HG02938 (cell line): ENCODE measurements at regions not wholly inside any gene's neighbourhood (a gene's known extent, or its start where the extent isn't known, plus 50 kb on each side); places are given as distances from the start of the nearest gene placed in this dataset.
"Not testable (repeated sequence)": the region's sequence is repeated elsewhere in the genome, so short reads cannot be mapped to it uniquely, and the experiment has no call there.

Experiments
- ATAC-seq: cut with Tn5 transposase; IDR thresholded peaks from one replicate; pipeline ENCODE4 v1.9.1; 2021; ENCODE audit warnings: mild to moderate bottlenecking, moderate library complexity; ENCODE audit not compliant: unreplicated experiment

DNA sequence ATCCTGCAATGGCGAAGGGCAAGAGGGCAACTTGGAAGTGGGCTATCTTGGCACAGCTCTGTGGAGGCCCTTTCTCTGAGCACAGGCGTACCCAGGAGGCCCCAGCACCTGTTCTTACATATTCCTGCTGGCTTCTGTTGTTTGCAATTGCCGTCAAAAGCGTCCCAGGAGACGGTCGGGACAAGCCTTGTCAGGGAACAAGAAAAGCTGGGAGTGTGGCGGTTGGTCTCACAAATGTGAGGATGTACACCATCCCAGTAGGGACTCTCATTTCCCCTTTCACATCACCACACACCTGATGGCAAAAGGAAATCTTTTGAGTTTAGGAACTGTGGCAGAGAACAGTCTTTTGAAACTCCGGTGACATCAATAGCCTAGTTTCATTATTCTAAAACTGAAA lies 94.7 kb upstream of the EFEMP1 start:
- no peak for ATAC-seq

DNA sequence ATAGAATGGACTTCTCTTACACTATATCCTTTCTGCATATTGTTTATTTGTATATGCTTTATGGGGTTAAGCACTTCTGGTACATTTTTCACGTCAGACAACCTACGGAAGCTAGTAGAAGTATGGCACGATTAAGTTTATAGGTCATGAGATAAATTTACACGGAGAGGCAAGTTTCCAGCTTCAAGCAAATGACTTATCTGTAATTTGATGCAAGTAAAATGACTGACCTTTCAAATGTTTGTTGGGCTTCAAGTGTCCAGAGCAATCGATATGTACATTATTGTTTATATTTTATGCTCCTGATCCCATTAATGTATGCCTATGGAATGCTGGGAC lies 97.5 kb upstream of the EFEMP1 start:
- no peak for ATAC-seq

- no peak for ATAC-seq
These were observed 98.0 kb upstream of the EFEMP1 start for GRCh38 chr2:56021579-56021978.

- ATAC-seq, result no peak
These were observed 102.0 kb upstream of the EFEMP1 start for GRCh38 chr2:56025469-56026193.

- ATAC-seq, result no peak
These were observed 103.2 kb upstream of the EFEMP1 start for GRCh38 chr2:56026828-56027227.

- ATAC-seq, result no peak
These were observed 106.5 kb upstream of the EFEMP1 start for GRCh38 chr2:56030062-56030461.

DNA sequence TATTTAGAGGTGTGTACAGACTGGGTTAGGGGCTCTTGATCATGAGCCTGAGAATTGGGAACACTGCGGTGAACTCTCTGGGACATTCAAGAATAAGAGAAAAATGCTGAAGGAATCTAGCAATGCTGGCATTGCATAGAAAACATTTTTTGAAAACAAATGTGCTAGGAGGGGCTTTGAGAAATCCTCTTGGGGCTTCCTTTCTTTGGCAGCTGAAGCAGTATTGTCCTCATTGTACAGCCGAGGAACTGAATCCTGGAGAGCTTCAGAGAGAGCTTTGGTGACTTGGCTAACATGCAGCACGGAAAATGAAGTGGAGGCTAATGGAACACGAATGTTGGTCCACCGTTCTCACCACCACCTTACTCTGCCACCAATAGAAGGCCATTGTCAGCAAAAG lies 107.3 kb upstream of the EFEMP1 start:
- ATAC-seq, result no peak

DNA sequence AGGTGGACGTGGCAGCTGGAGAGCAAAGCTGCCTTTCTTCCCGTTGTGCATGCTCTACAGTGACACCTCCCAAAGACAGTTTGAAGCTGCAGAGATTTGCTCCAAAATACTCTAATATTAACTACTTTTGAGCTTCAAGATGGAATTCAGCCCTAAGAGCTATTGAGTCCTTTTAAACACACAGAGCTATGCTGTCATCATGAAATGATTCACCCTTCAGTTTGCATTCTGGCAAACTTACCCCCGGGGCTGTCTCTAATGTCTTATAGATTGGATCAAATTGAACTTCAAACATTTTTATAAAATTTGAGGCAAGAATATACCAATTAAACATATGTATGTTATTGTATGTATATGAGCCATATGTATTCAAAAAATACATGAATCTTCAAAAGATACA lies 110.7 kb upstream of the EFEMP1 start:
- no peak for ATAC-seq

GRCh38 chr2:56040189-56040588 lies 116.6 kb upstream of the EFEMP1 start:
- no peak for ATAC-seq

DNA sequence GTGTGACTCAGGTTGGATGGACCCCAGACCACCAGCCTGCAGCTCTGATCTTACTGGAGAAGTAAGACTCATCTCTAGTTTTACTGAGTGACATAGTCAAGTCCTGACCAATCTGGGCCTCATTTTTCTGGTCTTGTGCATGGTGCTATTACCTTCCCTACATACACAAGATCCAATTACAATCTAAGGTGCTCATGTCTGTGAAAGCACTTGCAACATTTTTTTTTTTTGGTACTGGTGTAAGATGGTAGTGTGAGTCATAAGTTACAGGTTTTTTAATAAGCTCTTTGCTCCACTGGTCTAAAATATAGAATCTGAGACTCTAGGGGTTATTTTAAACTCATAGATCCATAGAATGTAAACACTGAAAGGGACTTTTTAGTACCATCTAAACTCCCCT lies 117.3 kb upstream of the EFEMP1 start:
- no peak for ATAC-seq

- no peak for ATAC-seq
These were observed 123.6 kb upstream of the EFEMP1 start for GRCh38 chr2:56047136-56047535.

DNA sequence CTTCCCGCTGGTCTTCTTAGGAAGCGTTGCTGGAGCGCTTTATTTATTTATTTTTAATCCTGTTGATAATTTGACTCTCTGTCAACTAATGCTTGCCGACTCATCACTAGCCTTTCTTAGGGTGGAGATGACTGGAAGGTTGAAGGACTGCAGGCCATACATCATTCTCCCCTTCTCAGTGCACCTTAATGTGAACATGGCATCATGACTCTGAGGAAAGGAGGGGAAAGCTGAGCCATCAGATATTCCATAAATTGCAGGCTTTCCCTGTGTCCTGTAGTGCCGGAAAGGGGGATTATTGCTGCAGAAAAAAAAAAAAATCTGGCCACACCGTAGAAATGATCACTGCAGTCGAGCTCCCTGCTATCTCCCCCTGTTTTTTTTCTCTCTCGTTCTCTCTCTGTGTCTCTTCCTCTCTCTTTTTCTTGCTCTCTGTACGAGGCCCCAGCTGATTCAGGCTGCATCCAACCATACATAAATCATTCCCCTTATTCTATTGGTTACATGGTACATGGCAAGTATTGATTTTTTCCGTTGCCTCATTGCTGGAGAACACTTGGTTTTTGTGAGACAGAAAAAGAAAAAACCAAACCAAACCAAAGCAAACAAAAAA lies 125.8 kb upstream of the EFEMP1 start:
- ATAC-seq, result no peak

DNA sequence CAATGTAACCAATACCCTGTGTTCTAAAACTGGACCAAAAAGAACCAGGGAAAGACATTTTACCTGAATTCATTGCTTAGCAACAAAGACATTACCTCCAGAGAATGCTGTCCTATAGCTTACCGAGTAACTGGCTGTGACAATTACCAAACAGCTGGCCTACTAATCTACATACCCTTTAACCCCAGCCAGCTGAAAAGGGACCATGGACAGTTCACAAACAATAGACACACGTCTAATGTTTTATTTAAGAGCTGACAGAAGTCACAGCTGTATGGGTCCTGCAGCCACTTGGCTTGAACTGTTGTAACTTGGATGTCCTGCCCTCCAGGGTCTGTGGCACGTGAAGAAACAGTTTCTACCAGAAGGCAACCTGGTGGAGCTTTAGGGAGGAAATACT lies 130.1 kb upstream of the EFEMP1 start:
- no peak for ATAC-seq

GRCh38 chr2:56055405-56055804 lies 128.4 kb upstream of the CCDC85A start:
- no peak for ATAC-seq

- not testable (repeated sequence) for ATAC-seq
These were observed 122.5 kb upstream of the CCDC85A start for GRCh38 chr2:56061327-56061726.

- no peak for ATAC-seq
These were observed 115.0 kb upstream of the CCDC85A start for GRCh38 chr2:56068746-56069145.

DNA sequence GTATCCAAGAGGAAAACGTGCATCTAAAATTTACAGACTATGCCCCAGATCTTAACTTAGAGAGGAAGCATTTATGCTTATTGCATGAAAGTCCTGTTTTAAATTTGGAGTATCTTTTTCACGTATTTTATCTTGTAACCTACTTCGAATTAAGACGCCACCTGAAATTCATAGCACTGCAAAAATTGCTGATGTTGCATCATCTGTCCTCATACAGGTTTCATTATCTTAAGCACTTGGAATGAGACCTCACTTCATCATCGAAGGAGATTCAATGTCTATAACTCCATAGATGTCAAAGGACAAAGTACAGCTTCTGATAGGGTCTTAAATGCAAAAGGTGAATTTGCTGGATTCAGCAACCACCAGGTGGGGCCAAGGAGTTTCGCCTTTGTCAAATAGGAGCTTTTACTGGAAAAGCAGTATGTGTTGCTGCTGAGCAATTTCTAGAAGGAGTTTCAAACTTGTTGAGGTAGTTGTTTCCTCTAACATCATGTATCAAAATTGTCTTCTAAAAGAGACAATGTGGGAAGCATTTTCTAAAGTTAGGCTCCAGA lies 106.4 kb upstream of the CCDC85A start:
- no peak for ATAC-seq

- ATAC-seq, result no peak
These were observed 101.1 kb upstream of the CCDC85A start for GRCh38 chr2:56082665-56083064.

GRCh38 chr2:56084111-56084901 lies 99.5 kb upstream of the CCDC85A start:
- ATAC-seq, result no peak

- no peak for ATAC-seq
These were observed 97.5 kb upstream of the CCDC85A start for GRCh38 chr2:56086336-56086735.

DNA sequence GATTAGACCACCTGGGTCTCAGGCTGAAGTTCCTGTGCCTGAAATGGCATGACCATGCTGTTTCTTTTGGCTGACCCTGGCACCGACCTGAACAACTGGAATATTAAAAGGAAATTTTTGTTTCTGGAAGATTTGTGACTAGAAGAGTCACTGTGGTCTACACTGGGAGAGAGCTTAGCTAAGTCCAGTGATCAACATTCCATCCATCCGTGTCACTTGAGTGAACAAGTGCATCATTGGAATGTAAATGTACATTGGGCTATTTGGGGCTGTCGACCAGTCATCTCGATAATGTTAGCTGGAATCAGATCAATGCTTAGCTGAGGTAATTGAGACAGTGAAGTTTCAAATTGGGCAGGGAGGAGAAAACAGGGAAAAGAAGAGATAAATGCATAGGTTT lies 95.4 kb upstream of the CCDC85A start:
- no peak for ATAC-seq

- no peak for ATAC-seq
These were observed 93.9 kb upstream of the CCDC85A start for GRCh38 chr2:56089931-56090330.
